T-helper 2 cell (primary cell): ENCODE measurements at regions not wholly inside any gene's neighbourhood (a gene's known extent, or its start where the extent isn't known, plus 50 kb on each side); places are given as distances from the start of the nearest gene placed in this dataset.

Experiments used
- DNase-seq, 5 experiments: peaks; one replicate each; pipeline versions ENCODE4 v3.0.0 to v3.0.0-alpha.2; 2012 to 2022

DNA sequence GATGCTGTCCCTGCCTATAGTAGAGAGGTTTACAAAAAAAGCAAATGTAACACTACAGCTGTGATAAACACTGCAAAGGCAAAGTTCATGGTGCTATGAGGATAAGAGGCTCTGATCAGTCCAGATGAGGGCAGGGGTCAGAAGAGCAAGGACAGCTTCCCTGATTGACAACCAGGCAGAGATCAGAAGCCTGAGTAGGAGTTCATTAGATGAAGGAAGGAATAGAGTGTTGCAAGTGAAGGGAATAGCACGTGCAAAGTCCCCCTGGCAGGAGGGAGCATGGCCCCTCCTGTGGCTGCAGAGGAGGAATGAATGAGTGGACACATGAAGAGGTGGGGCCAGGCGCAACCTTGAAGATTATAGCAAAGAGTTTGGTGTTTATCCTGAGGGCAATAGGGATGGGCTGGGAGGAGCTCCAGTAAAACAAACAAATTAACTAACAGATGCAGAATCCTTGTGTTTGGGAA is 208.4 kb upstream of the IRX5 start:
- no peak for DNase-seq

DNA sequence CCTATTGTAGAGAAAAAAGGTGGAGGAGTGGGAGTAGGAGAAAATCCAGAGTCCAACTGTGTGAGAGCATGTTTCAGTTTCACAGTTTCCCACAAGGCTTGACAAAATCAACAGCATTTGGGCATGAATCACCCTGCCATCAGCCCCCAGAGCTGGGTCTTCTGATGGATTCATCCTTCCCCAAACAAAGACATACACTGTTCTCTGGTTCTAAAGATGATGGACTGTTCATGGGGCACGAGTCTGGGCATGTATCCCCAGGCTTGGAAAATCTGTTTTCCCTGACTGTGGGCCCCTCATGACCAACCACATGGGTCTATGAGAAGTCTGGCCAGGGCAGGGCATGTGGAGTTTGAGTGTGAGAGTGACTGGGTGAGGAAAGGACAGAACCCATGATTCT is 210.4 kb upstream of the IRX5 start:
- DNase-seq = no peak

DNA sequence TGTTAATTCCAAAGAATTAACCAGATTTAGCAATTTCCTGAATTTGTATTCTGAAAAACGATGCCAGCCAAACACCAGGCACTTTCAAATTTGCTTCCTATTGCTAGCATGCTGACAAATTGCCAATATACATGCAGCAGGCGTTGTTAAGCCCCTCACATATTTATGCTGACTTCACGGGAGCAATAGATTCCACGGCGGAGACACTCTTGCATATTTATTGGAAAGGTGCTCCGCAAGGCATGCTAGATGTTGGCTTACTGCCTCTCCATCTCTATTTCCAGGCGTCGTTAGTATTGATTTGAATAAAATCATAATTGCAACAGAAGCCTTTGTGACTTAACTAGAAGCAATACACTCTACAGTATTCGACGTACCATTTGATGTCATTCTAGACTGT is 211.0 kb upstream of the IRX5 start:
- DNase-seq = no peak

DNA sequence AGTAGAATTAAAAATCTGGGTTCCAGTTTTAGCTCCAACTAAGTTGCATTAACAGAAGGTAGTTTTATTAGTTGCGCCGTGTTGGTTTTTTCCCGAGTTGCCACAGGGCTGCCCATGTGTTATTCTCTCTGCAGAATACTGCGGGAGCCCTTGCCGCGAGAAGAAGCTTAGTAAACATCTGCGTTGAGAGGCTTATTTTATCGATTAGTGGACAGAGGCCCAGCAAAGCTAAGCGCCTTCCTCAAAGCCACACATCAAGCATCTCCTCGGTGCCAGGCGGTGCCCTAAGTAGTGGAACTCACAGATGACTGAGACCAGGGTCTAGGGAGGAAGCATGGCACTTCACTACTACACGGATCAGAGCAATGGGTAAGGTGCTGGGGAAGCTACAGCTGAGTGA is 212.3 kb upstream of the IRX5 start:
- no peak for DNase-seq

DNA sequence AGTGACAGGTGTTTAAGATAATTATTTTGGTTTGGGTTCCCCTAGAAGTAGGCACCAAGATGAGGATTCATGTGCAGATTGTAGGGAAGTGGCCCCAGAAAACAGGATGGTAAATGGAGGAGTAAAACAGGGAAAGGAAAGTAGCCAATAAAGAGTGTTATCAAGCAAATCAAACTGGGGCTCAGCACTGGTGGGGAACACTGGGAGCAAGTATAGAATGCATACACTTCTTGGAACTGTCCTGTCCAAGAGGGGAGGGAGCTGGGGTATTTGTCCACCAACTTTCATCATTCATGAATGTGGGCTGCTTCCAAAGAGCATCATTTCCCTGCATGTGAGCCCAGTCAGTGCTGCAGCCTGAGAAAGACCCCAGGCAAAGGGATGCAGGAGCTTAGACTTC is 215.7 kb upstream of the IRX5 start:
- no peak for DNase-seq

DNA sequence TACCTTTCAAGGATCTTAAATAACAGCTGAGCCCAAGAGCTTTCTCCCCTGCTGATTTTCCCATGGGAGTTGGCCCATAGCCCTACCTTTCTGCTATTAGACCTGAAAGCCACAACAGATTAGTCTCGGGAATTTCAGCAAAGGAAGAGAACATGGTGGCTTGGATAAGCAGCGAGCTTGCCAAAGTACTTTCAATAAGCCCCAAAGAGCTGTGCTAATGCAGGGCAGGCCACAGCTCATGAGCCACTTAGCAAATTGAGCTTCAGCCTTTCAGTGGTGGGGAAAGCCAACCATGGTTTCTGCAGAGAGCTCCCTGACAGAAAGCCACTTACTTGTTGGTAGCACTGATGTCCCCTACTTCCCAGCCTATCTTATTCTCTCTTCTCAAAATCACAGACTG is 217.8 kb upstream of the IRX5 start:
- DNase-seq = no peak

DNA sequence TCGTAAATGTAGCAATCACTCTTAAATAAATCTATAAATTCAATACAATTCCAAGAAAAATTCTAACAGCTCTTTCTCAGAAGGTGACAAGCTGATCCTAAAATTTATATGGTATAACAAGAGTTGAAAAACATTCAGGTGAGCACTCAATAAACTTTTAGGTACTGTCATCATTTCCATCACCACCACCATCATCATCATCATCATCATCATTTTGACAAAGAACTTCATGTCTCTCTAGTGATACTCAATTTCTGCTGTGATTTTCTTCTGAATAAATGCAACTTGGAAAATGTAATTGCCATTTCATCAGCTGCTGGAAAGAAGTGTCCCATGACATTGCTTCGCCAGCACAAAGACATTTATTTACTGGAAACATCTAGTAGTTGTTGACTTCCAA is 222.9 kb upstream of the IRX5 start:
- DNase-seq = no peak

DNA sequence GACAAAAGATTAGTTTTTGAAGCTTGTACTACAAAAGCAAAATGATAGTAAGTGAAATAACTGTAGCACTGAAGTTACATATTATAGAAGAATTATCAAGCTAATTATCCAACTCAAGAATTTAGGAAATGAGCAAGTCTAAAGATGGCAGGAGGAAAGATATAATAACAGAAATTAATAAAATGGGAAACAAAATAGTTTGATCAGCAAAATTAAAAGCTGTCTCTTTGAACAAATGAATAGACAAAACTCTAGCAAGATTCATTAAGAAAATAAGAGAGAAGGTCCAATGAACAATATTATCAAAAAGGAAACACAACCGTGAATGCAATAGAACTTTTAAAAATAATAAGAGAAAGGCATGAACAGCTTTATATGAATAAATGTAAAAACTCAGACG is 224.3 kb upstream of the IRX5 start:
- no peak for DNase-seq

DNA sequence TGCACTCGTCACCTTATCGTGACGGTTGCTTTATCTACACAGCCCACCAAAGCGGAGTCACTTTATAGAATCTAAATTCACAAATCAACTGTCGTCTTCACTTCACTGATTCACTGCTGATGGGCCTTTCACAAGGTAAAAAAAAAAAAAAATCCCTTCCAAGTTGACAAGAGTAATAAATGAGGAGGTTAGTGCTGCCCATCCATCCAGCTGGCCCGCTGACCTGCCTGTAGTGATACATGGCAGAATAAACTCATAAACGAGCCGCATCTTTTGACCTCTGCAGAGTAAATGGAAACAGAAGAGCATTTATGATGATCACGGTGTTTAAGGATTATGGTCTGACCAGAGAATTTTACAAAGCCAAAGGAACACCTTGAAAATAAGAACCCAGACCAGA is 227.3 kb upstream of the IRX5 start:
- no peak for DNase-seq

DNA sequence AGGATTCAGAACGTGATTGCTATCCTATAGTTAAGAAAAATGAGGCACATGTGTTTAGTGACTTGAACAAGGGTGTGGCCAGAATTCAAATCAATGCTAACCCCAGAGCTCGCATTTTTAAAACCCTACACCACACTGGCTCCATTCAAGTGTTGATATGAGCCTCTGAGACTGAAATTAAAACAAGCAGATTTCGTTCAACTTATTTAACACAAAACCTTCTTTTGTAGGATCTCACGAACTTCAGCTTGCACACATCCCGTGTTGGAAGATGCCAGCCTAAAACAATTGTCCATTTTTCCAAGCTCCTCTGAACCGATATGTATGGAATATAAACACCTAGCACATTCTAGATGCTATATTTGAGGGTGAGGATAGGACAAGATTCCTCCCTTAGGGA is 231.0 kb upstream of the IRX5 start:
- DNase-seq = no peak

DNA sequence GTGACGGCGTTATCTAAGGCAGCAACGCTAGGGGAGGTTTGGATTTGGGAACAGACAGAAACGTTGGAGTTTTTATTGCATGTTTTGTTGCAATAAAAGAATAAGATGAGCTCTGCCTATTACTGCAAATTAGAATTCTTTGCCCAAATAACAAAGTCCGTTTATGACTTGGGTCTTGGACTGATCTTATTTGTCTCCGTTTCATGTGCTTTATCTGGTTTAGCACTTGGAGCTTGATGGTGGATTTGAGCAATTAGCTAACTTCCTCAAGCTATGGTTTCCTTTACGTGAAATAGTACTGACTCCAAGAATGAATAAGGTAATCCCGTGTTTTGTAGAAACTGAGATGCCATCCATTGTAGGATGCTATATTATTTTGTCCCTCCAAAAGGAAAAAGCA is 233.0 kb upstream of the IRX5 start:
- DNase-seq = no peak

DNA sequence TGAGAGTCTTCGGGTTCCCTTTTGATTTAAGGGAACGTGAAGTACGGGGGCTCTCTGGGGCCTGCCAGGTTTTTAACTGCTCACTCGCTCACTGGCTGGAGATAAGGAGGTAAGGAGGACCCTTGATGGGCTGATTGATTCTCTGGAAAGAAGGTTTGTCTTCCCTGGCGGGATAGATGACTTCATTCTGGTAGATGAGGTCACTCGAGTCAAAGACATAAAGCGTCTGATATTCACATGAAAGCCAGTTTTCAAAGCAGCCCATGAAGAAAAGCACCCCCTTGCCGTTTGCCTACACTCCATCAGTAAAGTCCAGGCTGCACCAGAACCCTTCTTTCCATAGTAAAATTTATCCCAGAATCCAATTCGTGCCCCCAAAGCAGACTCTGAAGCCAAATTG is 233.7 kb upstream of the IRX5 start:
- no peak for DNase-seq

DNA sequence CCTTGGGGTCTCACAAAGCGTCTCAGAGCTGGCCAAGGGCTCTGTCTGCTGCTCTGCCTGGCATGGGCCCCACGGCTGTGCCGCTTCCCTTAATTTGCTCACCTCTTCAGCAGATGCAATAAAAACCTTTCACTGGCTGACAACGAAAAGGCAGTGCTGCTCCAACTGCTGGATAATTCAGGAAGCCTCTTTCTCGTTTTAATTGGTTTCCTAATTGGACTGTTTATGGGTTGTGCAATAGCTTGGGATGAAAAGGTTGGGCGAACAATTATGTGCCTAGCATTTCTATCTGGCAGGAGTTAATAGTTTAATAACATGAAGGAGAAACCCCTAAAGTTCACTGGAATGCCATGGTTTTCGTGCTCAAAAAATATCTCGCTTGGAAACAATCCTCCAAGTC is 234.1 kb upstream of the IRX5 start:
- DNase-seq = no peak

DNA sequence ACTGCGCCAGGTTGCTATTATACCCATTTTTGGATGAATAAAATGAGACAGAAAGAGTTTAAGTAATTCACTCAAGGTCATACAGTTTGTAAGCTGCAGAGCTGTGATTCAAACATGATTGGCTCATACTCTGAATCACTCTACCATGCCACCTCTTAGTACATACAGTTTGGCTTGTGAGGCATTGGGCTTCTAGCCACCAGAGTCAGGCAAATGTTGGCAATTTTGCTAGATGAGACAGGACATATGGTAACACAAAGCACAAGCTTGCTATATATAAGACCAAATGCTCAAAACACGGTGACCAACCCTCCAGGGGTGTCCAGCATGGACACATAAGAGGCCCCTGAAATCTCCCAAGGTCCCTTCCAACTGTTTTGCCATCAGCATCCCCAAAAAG is 236.0 kb upstream of the IRX5 start:
- DNase-seq = no peak

DNA sequence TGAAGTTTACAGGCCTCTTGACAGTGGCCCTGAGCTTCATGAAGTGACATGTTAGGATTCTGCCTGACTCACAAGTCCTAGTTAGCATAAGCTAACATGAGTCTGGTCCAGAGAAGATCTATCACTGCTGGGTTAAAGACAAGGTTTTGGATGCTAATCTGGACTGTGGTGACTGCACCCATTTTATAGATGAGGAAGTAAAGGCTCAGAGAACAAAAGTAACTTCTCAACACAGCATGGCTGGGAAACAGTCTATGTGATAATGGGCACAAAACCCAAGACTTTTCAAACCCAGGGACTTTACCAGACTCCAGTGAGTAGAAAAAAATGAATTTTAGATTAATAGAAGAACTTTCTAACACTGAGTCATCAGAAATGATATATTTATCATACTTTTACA is 236.8 kb upstream of the IRX5 start:
- DNase-seq = no peak

DNA sequence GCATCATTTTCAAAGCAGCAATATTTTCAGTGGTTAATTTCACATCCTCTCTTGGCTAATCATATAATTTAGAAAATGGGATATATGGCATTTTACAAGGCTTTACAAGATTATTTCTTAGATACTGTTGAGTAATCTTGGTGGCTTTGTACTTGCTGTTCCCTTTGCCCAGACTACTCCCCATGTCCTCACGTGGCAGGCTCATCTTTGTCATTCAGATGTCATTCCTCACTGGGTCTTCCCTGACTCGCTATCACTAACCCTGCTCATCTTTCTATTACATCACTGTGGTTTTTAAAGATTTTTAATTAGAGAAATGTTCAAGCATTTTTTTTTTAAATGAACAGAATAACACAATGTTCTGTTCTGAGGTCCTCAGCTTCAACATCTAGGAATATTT is 240.0 kb upstream of the IRX5 start:
- DNase-seq = no peak

DNA sequence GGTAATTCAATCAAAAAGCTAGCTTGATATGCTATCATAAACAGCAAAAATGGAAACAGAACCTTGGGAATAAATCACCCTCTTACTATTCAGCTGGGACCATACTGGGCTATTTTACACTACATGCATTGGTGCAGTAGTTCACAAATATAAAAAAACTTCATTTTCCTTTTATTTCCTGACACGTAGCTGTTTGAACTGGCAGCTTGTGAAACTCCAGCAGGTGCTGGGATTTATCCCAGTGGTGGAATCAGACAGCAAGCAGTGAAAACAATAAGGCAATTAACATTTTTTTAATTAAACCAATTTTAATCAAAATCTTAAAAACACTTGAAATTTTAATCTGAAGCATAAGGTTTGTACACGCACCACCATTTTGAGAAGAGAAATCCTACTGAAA is 240.4 kb upstream of the IRX5 start:
- no peak for DNase-seq

DNA sequence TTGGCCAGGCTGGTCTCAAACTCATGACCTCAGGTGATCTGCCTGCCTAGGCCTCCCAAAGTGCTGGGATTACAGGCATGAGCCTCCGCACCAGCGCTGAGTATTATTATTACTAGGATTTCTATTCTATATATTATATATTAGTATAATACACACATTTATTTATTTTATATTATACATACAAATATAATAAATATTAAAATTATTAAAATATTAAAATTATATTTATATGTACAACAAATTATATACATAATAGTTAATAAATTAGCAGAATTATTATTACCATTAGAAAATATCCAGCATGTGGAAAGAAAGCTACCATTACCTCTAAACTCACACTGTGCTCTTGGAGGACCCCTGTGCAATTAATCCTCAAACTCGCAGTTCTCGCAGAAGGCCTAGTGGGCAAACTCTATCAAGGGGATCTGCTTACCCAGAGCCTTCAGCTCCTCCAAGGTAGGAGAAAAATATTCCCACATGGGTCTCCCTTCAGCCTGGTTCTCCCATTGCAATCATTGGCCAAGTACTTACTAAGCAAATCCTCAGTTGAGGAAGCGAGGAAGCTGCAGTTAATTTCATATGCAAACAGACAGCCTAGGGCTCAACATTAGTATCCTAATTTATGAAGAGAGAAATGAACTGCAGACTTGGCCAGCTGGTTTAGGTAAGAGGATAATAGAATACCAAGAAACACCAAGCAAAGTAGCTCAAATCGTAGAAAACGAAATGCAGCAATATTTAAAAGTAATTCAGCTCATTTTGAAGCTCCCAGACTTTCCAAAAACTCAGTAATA is 241.4 kb upstream of the IRX5 start:
- no peak for DNase-seq

DNA sequence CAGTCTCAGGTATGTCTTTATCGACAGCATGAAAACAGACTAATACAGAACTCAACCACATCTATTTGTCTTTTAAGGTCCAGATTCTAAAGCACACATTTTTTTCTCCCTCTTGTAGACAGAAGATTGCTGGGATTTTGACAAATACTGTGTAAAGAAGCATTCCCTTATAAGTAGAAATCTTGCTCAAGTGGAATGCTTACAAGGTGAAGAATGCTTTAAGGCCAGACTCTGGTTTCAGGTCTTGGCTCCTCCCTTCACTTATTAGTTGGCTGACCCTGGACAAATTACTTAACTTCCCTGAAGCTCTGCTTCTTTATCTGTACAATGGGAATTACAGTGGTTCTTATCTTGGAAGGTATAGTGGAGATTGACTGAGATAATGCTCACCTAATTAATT is 242.3 kb upstream of the IRX5 start:
- no peak for DNase-seq

DNA sequence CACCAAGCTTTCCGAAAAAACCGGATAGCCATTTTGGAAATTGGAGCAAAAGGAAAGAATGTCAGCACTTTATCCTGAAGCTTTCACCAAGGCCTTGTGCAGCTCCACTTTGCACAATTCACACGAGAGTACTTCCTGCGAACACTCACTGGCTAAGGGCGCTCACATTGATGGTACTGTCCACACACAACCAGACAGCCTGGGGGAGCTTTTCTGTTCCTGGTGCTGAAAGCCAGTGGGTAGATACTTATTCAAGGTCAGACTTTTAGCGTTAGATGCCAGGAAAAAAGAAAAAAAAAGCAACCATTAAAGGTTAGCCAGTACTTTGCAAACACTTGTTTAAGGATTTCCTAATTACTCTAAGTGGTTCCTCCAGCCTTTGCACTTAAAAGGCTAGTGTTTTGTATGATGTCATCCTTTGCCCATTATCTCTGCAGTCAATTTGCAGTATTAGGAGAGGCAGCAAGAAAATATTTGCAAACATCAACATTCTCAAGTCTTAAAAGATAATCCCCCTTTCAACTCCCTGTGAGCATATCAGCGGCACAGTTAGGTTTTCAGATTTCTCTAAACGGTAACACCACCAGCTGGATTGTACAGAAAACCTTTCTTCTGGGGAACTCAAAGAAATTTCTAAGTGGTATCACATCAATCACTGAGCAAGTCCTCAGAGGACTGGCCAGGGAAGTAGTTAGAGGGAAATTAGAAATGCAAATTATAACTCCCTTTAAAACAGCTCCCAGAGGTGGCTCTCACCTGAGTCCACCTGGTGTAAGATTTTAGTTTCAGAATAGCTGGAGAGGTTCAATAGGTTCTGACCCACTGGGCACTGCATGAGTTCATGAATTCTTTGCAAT is 243.4 kb upstream of the IRX5 start:
- DNase-seq = no peak

DNA sequence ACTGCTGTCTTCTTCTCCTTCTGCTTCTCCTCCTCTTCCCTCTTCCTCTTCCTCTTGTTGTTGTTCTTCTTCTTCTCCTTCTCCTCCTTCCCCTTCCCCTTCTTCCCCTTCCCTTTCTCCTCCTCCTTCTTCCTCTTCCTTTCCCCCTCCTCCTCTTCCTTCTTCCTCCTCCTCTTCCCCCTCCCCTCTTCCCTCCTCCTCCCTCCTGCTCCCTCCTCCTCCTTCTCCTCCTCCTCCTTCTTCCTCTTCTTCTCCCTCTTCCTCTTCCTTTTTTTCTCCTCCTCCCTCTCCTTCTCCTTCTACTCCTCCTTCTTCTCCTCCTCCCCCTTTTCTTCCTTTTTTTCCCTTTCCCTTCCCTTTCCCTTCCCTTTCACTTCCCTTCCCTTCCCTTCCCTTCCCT is 245.0 kb upstream of the IRX5 start:
- DNase-seq = no peak

DNA sequence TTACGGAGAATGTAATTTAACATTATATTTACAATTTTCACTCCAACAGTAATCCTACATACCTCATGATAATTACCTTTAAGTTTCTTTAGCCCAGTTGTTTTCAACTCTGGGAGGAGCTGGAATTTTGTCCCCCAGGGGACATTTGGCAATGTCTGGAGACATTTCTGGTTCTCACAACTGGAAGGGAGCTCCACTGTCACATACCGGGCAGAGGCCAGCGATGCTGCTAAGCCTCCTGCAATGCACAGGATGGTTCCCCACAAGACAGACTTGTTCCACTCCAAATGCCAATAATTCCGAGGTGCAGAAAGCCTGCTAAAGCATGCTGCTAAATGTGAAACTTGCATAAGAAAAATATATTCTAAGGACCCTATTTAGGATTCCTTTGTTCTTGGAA is 251.1 kb upstream of the IRX5 start:
- DNase-seq = no peak

DNA sequence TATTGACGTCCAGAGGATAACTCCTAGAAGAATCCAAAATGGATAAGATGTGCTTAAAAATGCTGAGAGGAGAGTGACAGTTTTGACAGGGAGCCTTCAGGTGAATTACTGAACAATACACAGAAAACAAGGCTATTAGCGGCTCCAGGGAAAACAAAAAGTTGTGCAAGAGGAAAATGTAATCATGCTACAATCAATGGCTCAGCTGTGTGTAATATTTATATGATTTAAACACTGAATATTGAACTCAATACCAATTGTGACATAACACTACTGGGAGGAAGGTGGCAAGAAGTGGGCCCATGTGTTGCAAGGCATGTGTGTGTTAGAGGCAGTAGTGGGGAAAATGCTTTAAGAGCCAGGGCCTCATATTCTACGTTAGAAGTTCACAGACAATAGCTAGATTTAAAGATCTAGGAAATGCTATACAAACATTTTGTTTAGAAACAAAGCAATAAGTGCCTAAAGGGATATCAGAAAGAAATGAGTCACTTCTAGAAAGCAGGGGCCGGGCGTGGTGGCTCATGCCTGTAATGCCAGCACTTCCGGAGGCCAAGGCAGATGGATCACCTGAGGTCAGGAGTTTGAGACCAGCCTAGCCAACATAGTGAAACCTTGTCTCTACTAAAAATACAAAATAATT is 253.2 kb upstream of the IRX5 start:
- DNase-seq = no peak

DNA sequence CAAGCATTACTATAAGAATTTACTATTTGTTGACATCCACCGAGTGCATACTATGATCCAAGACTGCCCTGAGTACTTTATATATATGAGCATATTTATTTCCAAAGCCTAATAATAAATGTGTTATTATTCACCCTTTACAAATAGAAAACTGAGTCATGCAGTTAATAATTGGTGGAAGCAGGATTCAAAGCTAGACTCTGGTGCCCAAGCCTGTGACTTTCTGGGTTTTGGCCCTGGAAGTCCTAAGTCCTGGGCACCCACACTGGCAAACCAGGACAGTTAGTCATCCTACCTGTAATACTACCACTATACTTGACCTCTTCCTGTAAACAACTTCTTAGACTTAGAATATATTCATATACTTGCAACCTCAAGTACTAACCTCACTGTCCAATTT is 257.4 kb upstream of the IRX5 start:
- DNase-seq = no peak
